OCI-M1 (cell line): ENCODE measurements at regions not wholly inside any gene's neighbourhood (a gene's known extent, or its start where the extent isn't known, plus 50 kb on each side); places are given as distances from the start of the nearest gene placed in this dataset.
A peak's percentile ranks its signal among the peaks of the same experiment; 100 is the strongest.

Experiments
- DNase-seq: peaks from one replicate; lab custom pipeline; 2025; lab: John Stamatoyannopoulos, UW

DNA sequence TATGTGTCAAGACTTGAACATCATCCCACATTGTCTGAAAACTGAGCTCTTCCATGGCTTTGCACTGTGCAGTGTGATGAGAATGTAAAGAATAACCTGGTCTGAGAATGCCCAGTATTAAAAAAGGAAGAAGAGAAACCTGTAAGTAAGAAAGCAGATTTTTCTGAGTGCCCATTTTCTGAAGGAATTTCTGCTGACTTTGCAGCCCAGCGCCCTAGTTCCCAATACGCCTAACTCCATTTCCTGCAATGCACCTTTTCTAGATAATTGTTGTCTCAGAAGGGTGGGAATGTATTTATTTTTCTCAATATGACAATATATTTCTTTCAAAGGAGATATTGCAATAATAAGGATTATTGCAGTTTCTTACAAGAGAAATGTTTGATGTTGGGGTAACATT is 231.5 kb downstream of the HAO1 start:
- DNase-seq = no peak

DNA sequence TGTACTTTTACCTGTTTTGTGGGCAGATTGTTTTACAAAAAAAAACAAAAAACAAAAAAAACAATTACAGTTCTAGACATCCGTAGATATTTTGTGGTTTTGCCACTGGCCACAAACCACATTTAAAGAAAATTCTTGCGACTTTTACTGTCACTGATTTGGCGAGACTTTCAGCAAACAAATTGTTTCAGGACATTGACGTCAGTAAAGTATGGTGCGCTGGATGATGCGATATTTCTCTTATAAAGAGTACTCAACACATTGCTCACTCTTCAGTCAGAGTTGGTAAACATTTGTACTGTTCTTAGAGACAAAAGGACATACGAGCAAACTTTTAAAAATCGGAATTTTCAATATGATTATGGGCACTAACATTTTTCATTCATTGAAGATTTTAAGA is 229.8 kb downstream of the HAO1 start:
- DNase-seq = no peak

DNA sequence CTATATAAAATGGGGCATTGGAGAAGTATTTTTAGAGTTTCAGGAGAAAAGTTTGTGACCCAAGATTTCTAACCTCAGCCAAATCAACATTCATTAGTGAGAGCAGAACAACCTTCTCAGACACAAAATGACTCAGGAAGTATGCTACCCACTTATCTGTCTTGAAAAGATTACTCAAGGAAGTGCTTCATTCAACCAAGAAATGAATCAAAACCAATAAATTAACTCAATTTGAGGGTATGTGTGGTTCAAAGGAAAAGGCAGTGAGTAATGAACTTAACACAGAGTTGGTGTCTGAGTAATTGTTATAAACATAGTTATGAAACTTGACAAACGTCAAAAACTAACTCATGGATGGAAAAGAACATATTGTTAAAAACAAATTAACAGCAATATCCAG is 227.6 kb downstream of the HAO1 start:
- no peak for DNase-seq

DNA sequence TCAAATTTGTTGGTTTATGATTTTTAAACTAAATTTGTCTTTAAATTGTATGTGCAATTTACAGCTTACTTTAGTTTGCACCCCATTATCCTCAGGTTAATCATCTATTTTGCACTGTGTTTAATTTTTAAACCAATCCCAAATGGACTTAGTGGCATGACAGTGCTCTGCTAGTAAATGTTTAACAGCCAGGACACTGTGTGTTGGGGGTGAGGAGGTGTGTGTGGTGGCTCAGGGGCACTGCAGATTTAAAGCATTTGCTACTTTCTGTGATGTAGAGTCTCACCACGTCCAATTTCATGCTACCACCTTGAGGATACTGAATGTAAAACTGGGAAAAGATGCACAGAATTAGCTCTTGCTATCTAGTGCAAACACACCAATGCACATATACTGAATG is 225.7 kb downstream of the HAO1 start:
- no peak for DNase-seq

DNA sequence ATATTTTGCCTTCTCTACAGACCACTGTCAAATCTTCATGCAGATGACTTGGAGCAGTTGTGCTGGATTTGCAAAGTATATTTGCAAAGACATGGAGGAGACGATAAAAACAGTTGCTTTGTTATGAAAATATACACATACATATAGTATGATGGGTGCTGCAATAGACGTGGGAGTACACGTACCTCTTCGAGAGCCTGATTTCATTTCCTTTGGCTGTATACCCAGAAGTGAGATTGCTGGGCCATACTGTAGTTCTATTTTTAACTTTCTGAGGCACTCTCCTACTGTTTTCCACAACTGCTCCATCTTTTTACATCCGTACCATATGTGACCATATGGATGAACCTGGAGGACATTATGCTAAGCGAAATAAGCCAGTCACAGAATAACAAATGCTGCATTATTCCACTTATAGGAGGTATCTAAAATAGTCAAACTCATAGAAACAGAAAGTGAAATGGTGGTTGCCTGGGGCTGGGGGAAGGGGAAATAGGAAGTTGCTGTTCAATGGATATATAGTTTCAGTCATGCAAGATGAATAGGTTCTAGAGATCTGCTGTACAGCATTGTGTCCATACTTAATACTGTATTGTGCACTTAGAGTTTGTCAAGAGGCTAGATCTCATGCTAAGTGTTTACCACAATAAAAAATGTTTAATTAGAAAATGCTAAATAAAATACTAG is 223.8 kb downstream of the HAO1 start:
- DNase-seq = peak; percentile 62

DNA sequence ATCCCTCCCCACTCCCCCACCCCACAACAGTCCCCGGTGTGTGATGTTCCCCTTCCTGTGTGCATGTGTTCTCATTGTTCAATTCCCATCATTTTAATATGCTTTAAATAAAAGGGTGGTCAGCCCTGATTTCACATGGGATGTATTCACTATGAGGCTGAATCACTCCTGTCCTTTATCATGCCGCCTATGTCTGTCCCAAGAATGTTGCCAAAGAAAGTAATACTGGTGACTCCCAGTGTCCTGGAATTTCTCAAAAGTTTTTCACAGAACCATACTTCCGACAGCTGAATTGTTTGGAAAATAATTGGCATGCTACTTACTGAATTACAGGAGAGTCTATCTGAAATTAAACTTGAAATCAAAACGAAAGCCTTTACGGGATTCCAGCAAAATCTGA is 217.7 kb downstream of the HAO1 start:
- DNase-seq = no peak

DNA sequence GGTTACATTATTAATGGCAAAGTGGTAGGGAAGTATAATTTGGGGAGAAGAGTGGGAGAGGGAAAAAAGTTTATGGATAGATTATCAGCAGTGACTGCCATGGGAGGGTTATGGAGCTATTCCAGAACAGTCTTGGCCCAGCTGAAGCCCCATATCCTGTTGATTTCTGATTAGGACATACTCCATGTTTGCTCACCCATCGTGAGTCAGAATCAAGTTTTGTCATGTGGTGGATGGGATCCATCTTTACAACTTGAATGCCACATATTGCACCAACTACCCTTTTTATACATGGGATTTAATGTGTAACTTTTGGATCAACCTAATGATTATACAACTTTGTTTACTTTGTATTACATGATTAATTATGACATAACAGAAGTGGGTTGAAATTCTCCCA is 217.0 kb downstream of the HAO1 start:
- DNase-seq = no peak

DNA sequence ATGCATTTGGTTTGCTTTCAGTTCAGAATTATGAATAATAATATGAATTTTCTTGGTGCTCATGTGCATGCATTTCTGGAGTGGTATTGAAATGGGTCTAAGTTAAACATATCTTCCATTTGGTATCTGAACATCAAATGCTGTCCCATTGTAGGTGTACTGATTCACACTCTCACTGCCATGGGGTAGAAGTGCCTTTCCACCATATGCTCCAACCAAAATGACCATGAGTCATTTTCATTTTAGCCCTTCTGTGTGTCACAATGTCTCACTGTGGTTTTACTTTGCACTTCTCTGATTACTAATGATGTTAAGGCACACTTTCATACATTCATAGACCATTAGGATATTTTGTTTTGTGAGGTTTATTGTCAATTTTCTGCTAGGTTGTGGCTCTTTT is 211.9 kb downstream of the HAO1 start:
- no peak for DNase-seq

DNA sequence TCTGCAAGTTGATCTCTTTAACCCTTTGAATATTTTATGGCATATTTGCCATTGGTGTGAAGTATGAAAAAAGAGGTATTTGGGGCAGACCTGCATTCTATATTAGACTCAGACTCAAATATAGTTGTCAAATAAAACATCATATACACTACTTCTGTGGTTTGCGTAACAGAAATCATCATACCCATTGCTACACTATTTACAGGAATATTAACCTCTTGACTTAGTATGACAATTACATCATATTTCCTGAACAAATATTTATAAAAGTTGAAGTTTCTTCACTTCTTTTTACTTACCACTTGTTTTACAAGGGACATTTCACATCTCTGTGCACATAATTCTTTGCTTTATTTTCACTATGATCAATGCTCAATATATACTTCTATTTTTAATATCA is 206.0 kb downstream of the HAO1 start:
- DNase-seq = no peak

DNA sequence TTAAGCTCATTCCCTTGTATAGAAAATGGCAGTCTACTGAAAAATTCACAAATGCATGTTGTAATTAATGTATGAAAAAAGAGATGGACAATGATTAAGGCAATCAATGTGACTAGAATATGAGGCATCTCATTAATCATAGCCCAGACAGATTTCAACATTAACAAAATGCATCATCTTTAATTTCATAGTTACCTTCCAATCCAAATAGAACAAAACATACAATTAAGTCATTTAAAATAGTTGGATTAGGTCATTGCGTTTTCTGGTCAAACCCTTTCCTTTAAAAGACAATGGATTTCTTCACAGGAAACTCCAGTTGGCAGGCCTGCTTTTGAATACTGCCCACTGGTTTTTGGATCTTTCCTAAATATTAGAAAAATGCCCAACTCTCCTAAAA is 203.9 kb downstream of the HAO1 start:
- DNase-seq = no peak

DNA sequence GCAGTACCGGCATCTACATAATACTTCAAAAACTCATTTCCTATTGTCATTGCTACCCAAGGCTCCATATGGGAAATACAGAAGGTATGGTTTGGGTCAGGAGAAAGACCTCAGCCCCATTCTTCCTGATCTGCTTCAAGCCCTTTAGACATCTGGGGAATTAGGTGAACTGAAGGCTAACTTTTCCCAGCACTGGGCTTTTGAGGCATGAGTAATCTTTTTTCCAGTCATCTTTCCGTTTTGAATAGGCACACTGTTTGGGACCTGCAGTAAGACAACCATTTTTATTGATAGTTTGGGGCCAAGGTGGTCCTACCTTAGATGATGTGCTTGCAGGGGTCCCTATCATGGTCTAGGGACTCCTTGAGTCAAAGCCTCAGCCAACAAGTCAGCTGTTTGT is 198.4 kb downstream of the HAO1 start:
- DNase-seq = no peak

DNA sequence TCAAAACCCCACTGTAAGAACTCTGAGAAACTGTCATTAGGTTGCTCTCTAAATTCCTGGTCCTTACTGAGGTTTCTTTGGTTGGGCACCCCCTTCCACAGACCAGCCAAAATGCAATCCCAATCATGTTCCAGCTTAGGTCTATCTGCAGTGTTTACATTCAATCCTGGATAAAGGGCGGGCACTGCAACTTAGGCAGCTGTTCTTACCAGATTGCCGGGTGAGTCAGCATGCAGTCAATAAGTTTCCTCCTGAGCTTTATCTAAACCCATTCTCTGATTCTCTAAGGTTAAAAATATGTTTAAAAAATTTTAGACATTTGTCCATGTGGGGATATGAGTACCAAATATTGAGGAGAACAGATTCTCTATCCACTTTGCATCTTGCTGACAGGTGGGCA is 197.8 kb downstream of the HAO1 start:
- DNase-seq = no peak

DNA sequence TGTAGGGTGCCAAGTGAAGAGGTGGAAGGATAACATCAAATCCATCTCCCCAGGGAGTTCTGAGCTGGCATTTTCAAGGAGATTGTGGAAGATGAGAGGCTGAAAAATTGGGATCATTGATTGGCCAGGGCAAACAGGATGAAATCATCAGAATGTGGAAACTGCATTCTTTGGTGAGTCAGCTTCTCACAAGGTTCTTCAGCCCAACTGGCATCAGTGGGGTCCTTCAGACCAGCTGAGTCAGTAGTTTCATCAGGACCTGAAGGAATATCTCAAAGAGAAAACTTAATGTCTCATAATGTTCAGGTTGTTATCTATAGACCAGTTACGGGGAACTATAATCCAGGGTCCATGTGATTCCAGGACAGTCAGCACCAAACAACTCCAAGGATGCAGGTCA is 195.8 kb downstream of the HAO1 start:
- DNase-seq = no peak

DNA sequence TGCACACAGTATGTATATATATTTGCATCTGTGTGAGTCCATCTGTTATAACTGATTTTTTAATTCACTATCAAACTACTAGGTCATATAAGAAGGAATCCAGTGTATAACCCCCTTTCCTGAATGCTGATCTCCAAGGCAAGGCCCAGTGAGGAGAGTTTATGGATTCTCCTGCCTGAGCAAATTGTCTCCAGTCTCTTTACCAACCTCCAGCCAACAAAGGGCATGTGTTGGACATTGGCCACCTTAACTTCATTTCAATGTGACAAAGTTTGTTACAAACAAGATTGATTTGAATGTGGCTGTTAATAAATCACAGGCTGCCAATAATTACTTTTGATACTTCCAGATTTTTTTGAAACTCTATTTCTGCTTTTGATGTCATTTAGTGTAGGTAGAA is 191.6 kb downstream of the HAO1 start:
- no peak for DNase-seq

DNA sequence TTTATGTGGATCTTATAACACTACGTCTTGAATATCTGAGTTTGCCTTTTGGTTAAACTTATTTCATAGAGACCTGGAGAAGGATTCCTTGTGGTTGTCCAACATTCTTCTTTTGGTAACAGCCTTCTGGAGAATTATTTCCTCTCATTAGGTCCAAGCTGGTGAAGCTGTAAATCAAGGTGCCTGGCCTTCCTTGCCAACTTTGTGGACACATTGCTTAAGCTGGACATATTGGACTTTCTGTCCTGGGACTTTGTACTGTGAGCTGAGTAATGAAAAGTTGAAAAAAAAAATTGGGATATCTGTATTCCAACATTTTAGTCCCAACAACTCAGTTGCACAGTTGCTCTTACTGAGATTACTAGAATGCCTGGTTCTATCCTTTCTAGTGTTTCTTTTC is 186.2 kb downstream of the HAO1 start:
- DNase-seq = no peak

DNA sequence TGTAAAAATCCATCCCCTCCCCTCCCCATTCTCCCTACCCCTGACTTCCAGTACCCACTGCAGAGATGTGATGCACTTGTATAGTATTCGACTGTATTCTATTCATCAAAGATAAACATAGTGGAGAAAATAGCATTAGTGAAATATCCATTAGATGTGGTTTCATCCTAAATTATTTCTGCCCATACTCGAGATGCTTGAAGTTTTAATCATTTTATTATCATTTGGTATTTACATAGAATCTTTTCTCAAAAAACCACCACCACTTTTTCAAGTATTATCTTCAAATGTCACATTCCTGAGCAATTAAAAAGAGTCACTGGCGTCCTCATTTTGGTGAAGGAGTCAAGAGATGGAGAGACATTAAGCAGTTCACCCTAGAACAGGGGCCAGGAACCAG is 181.9 kb downstream of the HAO1 start:
- no peak for DNase-seq

DNA sequence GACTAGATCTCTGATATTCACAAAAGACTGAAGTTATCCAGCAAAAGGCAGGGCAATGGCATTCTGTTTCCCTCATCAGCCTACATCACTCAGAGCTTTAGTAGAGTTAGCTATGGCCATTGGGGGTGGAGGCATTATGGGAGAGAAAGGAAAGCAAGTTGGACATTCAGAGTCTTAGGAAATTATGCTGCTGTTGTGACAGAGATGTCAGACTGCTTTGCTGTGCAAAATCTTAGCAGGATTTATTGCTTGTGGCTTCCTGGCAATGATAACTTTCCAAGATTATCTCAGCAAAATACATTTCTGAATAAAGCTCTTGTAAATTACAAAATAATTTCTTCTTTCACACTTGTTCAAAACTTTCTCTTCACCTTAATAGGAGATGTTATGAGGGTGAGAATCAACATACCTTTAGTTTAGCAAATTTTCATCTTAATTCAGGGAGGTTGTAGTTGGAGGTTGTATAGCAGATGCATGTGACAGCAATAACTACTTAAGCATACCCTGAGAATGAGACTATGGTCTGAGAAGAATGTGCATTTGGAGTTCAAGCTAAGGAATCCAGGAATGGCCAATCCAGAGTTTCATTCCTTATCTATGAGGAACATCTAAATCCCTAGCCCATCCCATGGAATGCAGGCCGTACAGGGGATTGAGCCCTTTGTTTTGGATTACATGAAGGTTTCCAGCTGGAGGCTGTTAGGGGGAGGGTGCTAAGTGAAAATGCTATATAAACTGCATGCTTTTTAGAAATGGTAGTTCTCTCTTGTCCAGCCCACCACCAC is 179.8 kb downstream of the HAO1 start:
- no peak for DNase-seq

DNA sequence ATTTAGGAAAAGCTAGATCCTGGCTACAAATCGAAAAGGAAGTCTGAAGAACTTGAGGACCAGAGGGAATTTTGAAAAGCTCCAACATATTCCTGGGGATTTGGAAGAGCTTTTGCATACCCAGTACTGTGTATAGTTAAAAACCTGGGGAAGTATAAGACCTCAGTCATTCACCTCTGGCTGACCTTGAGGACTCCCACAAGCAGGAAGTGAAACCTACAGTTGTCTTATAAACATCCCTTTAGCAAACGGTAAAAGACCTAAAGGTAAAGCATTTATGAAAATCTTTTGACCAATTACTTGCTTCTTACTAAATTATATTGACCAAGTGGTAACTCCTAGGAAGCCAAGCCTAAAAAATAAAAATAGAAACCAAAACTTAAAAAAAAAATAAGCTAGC is 175.0 kb downstream of the HAO1 start:
- no peak for DNase-seq

DNA sequence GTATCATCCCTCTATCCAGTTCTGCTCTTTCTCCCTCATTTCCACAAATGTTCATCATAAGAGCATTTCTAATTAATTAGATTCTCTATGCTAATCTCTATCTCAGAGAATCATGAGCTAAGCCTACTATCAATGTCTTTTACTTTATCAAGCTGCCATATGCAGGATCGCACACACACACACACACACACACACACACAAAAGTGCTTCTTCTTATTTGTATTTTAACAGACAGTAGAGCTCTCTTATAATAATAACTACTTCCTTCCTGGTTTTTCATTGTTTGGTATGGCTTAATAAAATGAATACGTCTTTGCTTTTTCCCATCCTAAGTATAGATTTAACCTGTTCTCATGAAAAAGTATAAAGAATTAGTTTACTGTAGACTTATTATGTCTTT is 170.2 kb downstream of the HAO1 start:
- no peak for DNase-seq

DNA sequence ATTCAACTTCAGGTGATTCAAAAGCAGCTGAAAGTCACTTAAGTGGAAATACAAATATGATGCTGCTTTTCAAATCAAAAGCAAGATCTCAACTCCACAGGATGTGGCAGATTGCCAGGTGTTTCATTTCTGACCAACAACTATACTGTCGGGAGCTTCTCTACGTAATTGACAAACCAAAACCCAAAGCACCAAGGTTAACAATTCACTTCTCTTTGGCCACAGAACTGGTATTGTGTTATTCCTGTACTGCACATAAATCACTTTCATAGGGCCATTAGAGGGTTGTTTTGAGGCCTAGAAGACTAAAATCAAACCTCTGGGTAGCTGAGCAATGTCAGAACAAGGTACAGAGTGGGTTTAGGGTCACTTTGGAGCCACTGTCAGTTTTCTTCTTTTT is 169.7 kb downstream of the HAO1 start:
- no peak for DNase-seq

DNA sequence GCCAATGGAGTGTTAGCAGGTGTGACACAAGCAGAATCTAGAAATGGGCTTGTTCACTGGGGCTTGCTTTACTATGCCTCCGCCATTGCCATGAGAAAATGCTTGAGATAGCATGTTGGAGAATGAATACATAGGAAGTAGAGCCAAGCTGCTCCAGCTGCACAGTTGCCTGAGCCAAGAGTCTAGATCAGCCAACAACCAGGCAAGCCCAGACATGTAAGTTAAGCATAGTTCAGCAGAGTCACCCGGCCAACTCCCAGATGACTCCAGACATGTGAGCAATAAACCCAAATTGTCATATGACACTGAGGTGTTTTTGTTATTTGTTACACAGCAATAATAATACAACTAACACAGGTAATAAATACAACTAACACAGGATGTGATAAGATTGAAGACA is 167.9 kb downstream of the HAO1 start:
- no peak for DNase-seq

DNA sequence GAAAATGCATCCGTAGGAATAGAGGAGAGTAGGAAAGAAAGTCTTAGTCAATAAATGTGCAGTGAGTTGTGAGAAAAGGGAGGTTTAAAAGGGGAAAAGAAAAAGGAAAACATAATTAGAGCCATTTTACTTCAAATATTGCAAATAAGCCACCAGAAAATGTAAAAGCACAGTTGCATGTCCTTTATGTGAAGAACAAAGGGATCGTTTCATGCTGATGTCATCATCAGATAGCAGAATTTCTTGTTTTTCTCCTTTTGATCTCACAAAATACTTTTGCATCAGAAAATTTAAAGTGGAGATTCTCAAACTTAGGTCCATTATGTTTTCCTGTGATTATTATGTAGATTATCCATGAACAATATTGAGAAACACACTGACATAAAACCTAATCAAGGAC is 166.7 kb downstream of the HAO1 start:
- no peak for DNase-seq

DNA sequence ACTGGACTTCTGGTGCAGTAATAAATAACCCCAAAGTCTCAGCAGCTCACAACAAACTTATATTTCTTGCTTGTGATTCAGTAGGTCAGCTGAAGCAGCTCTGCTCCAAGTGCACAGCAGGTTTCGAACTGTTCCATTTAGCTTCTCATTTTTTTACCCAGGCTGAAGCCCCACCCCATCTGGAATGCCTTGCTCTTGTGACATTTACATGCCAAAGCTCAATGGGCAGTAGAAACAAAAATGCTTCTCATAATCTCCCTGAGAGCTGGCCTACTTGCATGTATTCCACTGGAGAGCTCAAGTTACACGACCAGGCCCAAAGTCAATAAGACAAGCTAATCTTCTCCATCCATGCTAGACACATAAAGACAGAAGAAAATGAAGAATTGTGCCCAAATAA is 165.2 kb downstream of the HAO1 start:
- DNase-seq = no peak

DNA sequence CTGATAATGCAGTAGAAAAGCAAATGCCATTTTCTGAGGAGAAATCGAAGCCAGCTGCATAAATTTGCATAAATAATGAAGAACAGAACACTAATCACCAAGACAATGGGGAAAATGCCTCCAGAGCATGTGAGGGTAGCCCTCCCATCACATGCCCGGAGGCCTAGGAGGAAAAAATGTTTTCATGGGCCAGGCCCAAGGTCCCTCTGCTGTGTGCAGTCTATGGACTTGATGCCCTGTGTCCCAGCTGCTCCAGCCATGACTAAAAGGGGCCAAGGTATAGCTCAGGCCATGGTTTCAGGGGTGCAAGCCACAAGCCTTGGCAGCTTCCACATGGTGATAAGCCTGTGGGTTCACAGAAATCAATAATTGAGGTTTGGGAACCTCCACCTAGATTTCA is 164.1 kb downstream of the HAO1 start:
- no peak for DNase-seq
